SK-N-SH (cell line): ENCODE measurements at regions not wholly inside any gene's neighbourhood (a gene's known extent, or its start where the extent isn't known, plus 50 kb on each side); places are given as distances from the start of the nearest gene placed in this dataset.

ENCODE experiments used
- CTCF ChIA-PET: fragments of 300-600, 350-600 bp; formaldehyde crosslinking; extraction: SDS; loops from one replicate; lab custom pipeline; 2021; lab: Yijun Ruan, JAX
- POLR2A ChIA-PET: fragments of 350-600 bp; sonication (Branson Sonifier 250); formaldehyde crosslinking; extraction: SDS; loops from one replicate; lab custom pipeline; 2020; ENCODE audit warnings: antibody characterized with exemption, inconsistent platforms; lab: Yijun Ruan, JAX
- DNase-seq: peaks from one replicate; pipeline ENCODE4 v3.0.0; 2012
- H2AFZ ChIP-seq: fragments of 200-600 bp; sonication (generic); 2 replicates; pipeline ENCODE4 v1.8.1; 2016; ENCODE audit warnings: antibody characterized with exemption, mild to moderate bottlenecking, low read depth
- H3F3A ChIP-seq: fragments of 200-600 bp; sonication (generic); replicated peaks from 2 replicates; pipeline ENCODE3; 2016; ENCODE audit warnings: antibody characterized with exemption, mild to moderate bottlenecking; ENCODE audit not compliant: insufficient read depth
- H3K27ac ChIP-seq, 2 experiments: fragments of 200-500 bp in 1 of 2; fragments of 200-600 bp in 1 of 2; sonication (Bioruptor generic) in 1 of 2; sonication (generic), shearing (Covaris generic) in 1 of 2; 2 replicates each; pipeline versions ENCODE4 v1.5.1 to v1.6.1; 2014 to 2016; ENCODE audit warnings: low read depth in 2 of 2, inconsistent platforms in 1 of 2, low read length in 1 of 2, mild to moderate bottlenecking in 1 of 2, mixed read lengths in 1 of 2
- H3K27me3 ChIP-seq: fragments of 200-600 bp; sonication (generic), shearing (Covaris generic); 2 replicates; pipeline ENCODE4 v1.6.1; 2016; ENCODE audit warnings: mixed run types; ENCODE audit not compliant: insufficient read depth
- H3K36me3 ChIP-seq, 2 experiments: fragments of 200-500 bp in 1 of 2; fragments of 200-600 bp in 1 of 2; sonication (Bioruptor generic) in 1 of 2; sonication (generic) in 1 of 2; replicated peaks in 1 of 2; 2 replicates each; pipeline versions ENCODE3 to v1.5.1; 2014 to 2016; ENCODE audit warnings: low read length in 1 of 2, mild to moderate bottlenecking in 1 of 2; ENCODE audit not compliant: insufficient read depth in 2 of 2, control insufficient read depth in 1 of 2
- H3K4me1 ChIP-seq, 2 experiments: fragments of 200-500 bp in 1 of 2; fragments of 200-600 bp in 1 of 2; sonication (Bioruptor generic) in 1 of 2; sonication (generic), shearing (Covaris generic) in 1 of 2; 2 replicates each; pipeline versions ENCODE4 v1.5.1 to v1.6.1; 2014 to 2016; ENCODE audit warnings: low read depth in 1 of 2, low read length in 1 of 2, mixed run types in 1 of 2; ENCODE audit not compliant: insufficient read depth in 2 of 2, control insufficient read depth in 1 of 2
- H3K4me2 ChIP-seq: fragments of 200-600 bp; sonication (generic), shearing (Covaris generic); 2 replicates; pipeline ENCODE4 v1.6.1; 2017; ENCODE audit warnings: mixed run types
- H3K4me3 ChIP-seq, 2 experiments: fragments of 200-500 bp in 1 of 2; fragments of 200-600 bp in 1 of 2; sonication (Bioruptor generic) in 1 of 2; sonication (generic), shearing (Covaris generic) in 1 of 2; 2 replicates each; pipeline versions ENCODE4 v1.5.1 to v1.8.1; 2014 to 2016; ENCODE audit warnings: low read depth in 2 of 2, inconsistent platforms in 1 of 2, low read length in 1 of 2, mild to moderate bottlenecking in 1 of 2, mixed read lengths in 1 of 2, moderate library complexity in 1 of 2
- H3K79me2 ChIP-seq: fragments of 200-600 bp; sonication (generic); 2 replicates; pipeline ENCODE4 v1.8.1; 2017; ENCODE audit warnings: mild to moderate bottlenecking; ENCODE audit not compliant: insufficient read depth
- H3K9ac ChIP-seq: fragments of 200-600 bp; sonication (generic); 2 replicates; pipeline ENCODE4 v1.6.1; 2017; ENCODE audit warnings: mixed run types
- H3K9me2 ChIP-seq: fragments of 200-600 bp; sonication (generic); 2 replicates; pipeline ENCODE4 v1.6.1; 2017; ENCODE audit warnings: mixed run types
- H3K9me3 ChIP-seq: fragments of 200-600 bp; sonication (generic); 2 replicates; pipeline ENCODE4 v1.6.1; 2017; ENCODE audit warnings: mixed run types, mild to moderate bottlenecking, moderate library complexity
- H4K20me1 ChIP-seq: fragments of 200-600 bp; sonication (generic); 2 replicates; pipeline ENCODE4 v1.6.1; 2017; ENCODE audit warnings: mild to moderate bottlenecking, mixed run types; ENCODE audit not compliant: insufficient read depth
- EP300 ChIP-seq, 2 experiments: IDR thresholded peaks; 2 replicates each; pipeline versions ENCODE4 v1.4.0 to v1.6.1; 2012; ENCODE audit warnings: borderline replicate concordance in 1 of 2, low read depth in 1 of 2, low read length in 1 of 2
- FOSL2 ChIP-seq: IDR thresholded peaks from 2 replicates; pipeline ENCODE4 v1.4.0; 2012; ENCODE audit warnings: low read depth, mild to moderate bottlenecking, moderate library complexity, borderline replicate concordance
- FOXM1 ChIP-seq: IDR thresholded peaks from 2 replicates; pipeline ENCODE4 v1.4.0; 2012; ENCODE audit warnings: low read depth, mild to moderate bottlenecking
- NFIC ChIP-seq: IDR thresholded peaks from 2 replicates; pipeline ENCODE4 v1.4.0; 2012; ENCODE audit warnings: borderline replicate concordance
- RFX5 ChIP-seq: IDR thresholded peaks from 2 replicates; pipeline ENCODE4 v1.6.1; 2012; ENCODE audit warnings: mild to moderate bottlenecking, improper control_type of control experiment, low read length
- WGBS: methylation state at CpG from one replicate; pipeline ENCODE4 v1.1.6; 2017; ENCODE audit warnings: low lambda C conversion rate; 5-methylcytosine and 5-hydroxymethylcytosine counted together
- TF ChIP-seq, protein P1 (sequence below): IDR thresholded peaks from 2 replicates; pipeline ENCODE4 v1.6.1; 2012; ENCODE audit warnings: mild to moderate bottlenecking, low read depth, low read length, moderate library complexity
- TF ChIP-seq, protein P2 (sequence below): fragments of 200-600 bp; sonication (generic); IDR thresholded peaks from 2 replicates; pipeline ENCODE4 v1.6.1; 2017; ENCODE audit warnings: antibody characterized with exemption, mild to moderate bottlenecking, moderate library complexity
- TF ChIP-seq, protein P3 (sequence below): fragments of 150-350 bp; IDR thresholded peaks from 2 replicates; pipeline ENCODE4 v1.6.1; 2017; ENCODE audit warnings: antibody characterized with exemption, low read length, low read depth, borderline replicate concordance

- Histone ChIP-seq H3K9ac (no peak overlapping the region), H3K9me3 (no peaks in the 10 kb centered on the region; the same call in 1 of the 2 replicates), H4K20me1 (no peaks in the 10 kb centered on the region), H3K79me2 (no peaks in the 10 kb centered on the region), H3F3A (no peaks in the 10 kb centered on the region), H3K4me2 (no peak overlapping the region), H3K4me1 (no peaks in the 10 kb centered on the region), H2AFZ (no peak overlapping the region), H3K36me3 (peaks cover 0 to 5% of the 10 kb centered on the region in 2 experiments), H3K9me2 (no peaks in the 10 kb centered on the region), H3K27me3 (no peaks in the 10 kb centered on the region), H3K4me3 (no peak overlapping the region), H3K27ac (no peak overlapping the region)
- CTCF ChIA-PET = interaction anchor here (2.1 kb wide), 1 partner anchor 11 kb away, joined by 7 read pairs; no protein-coding TSS in a partner anchor
- TF ChIP-seq EP300 (IDR thresholded peaks at IDR 0.05; ENCODE audit: borderline replicate concordance in 1 of 2, low read depth in 1 of 2, low read length in 1 of 2) = no peak
- no peak for TF ChIP-seq RFX5
- TF ChIP-seq, protein P1, sequence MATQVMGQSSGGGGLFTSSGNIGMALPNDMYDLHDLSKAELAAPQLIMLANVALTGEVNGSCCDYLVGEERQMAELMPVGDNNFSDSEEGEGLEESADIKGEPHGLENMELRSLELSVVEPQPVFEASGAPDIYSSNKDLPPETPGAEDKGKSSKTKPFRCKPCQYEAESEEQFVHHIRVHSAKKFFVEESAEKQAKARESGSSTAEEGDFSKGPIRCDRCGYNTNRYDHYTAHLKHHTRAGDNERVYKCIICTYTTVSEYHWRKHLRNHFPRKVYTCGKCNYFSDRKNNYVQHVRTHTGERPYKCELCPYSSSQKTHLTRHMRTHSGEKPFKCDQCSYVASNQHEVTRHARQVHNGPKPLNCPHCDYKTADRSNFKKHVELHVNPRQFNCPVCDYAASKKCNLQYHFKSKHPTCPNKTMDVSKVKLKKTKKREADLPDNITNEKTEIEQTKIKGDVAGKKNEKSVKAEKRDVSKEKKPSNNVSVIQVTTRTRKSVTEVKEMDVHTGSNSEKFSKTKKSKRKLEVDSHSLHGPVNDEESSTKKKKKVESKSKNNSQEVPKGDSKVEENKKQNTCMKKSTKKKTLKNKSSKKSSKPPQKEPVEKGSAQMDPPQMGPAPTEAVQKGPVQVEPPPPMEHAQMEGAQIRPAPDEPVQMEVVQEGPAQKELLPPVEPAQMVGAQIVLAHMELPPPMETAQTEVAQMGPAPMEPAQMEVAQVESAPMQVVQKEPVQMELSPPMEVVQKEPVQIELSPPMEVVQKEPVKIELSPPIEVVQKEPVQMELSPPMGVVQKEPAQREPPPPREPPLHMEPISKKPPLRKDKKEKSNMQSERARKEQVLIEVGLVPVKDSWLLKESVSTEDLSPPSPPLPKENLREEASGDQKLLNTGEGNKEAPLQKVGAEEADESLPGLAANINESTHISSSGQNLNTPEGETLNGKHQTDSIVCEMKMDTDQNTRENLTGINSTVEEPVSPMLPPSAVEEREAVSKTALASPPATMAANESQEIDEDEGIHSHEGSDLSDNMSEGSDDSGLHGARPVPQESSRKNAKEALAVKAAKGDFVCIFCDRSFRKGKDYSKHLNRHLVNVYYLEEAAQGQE = no peak
- 60% methylated on average over 4 of the region's 4 CpGs for WGBS
- POLR2A ChIA-PET = no interaction called here
- no peak for DNase-seq
These were observed 523.3 kb upstream of the SYT4 start for GRCh38 chr18:43800584-43800983.

- ChIA-PET CTCF (interaction anchor here (0.6 kb wide), 1 partner anchor 1279 kb away, joined by 3 read pairs; no protein-coding TSS in a partner anchor), POLR2A (no interaction called here)
- Histone ChIP-seq H2AFZ (no peak overlapping the region), H3K36me3 (peaks cover 0 to 5% of the 10 kb centered on the region in 2 experiments), H4K20me1 (no peaks in the 10 kb centered on the region), H3K79me2 (no peaks in the 10 kb centered on the region), H3K9me3 (no peaks in the 10 kb centered on the region), H3K4me1 (no peaks in the 10 kb centered on the region), H3K4me3 (no peak overlapping the region), H3K27ac (no peak overlapping the region), H3K27me3 (no peaks in the 10 kb centered on the region), H3K4me2 (no peak overlapping the region), H3K9ac (no peak overlapping the region), H3F3A (no peaks in the 10 kb centered on the region), H3K9me2 (no peaks in the 10 kb centered on the region)
- TF ChIP-seq FOXM1 = no peak
- peak; percentile 22; the same call in 1 of the 2 replicates for TF ChIP-seq NFIC
- DNase-seq = no peak
- WGBS = 50% methylated on average over 5 of the region's 5 CpGs
These were observed 528.4 kb upstream of the SYT4 start for GRCh38 chr18:43805646-43806194.

GRCh38 chr18:43812627-43813026 is 535.3 kb upstream of the SYT4 start:
- ChIA-PET CTCF (interaction anchor here (1.7 kb wide), 1 partner anchor 11 kb away, joined by 3 read pairs; no protein-coding TSS in a partner anchor), POLR2A (no interaction called here)
- 89% methylated on average over 1 of the region's 1 CpG for WGBS
- Histone ChIP-seq H3K4me3 (no peak overlapping the region), H3K27ac (no peak overlapping the region), H3K9me2 (peaks cover 4% of the 10 kb centered on the region; the same call in 1 of the 2 replicates), H4K20me1 (no peaks in the 10 kb centered on the region), H3F3A (no peaks in the 10 kb centered on the region), H3K36me3 (no peaks in the 10 kb centered on the region), H3K4me1 (no peaks in the 10 kb centered on the region), H3K79me2 (no peaks in the 10 kb centered on the region), H3K9ac (no peak overlapping the region), H3K4me2 (no peak overlapping the region), H3K9me3 (no peaks in the 10 kb centered on the region; the same call in none of the 2 replicates), H3K27me3 (no peaks in the 10 kb centered on the region), H2AFZ (no peak overlapping the region)
- TF ChIP-seq, protein P2, sequence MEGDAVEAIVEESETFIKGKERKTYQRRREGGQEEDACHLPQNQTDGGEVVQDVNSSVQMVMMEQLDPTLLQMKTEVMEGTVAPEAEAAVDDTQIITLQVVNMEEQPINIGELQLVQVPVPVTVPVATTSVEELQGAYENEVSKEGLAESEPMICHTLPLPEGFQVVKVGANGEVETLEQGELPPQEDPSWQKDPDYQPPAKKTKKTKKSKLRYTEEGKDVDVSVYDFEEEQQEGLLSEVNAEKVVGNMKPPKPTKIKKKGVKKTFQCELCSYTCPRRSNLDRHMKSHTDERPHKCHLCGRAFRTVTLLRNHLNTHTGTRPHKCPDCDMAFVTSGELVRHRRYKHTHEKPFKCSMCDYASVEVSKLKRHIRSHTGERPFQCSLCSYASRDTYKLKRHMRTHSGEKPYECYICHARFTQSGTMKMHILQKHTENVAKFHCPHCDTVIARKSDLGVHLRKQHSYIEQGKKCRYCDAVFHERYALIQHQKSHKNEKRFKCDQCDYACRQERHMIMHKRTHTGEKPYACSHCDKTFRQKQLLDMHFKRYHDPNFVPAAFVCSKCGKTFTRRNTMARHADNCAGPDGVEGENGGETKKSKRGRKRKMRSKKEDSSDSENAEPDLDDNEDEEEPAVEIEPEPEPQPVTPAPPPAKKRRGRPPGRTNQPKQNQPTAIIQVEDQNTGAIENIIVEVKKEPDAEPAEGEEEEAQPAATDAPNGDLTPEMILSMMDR = no peak
- TF ChIP-seq, protein P3, sequence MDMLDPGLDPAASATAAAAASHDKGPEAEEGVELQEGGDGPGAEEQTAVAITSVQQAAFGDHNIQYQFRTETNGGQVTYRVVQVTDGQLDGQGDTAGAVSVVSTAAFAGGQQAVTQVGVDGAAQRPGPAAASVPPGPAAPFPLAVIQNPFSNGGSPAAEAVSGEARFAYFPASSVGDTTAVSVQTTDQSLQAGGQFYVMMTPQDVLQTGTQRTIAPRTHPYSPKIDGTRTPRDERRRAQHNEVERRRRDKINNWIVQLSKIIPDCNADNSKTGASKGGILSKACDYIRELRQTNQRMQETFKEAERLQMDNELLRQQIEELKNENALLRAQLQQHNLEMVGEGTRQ = no peak
- TF ChIP-seq FOSL2 = no peak
- DNase-seq = no peak
